ENCODE measurements at regions not wholly inside any gene's neighbourhood (a gene's known extent, or its start where the extent isn't known, plus 50 kb on each side); places are given as distances from the start of the nearest gene placed in this dataset.

- no peak for DNase-seq (ENCODE audit: low spot score)
These were observed 548.5 kb upstream of the NEGR1 start for GRCh38 chr1:72830606-72831390.

- no peak for DNase-seq (ENCODE audit: low spot score)
These were observed 544.9 kb upstream of the NEGR1 start for GRCh38 chr1:72827278-72827677.

- no peak for DNase-seq (ENCODE audit: low spot score)
These were observed 522.2 kb upstream of the NEGR1 start for GRCh38 chr1:72804541-72804940.

- DNase-seq (ENCODE audit: low spot score) = no peak
These were observed 498.7 kb upstream of the NEGR1 start for GRCh38 chr1:72781038-72781437.

GRCh38 chr1:72780212-72780611, 497.9 kb upstream of the NEGR1 start:
- no peak for DNase-seq (ENCODE audit: low spot score)

GRCh38 chr1:72777918-72778317, 495.6 kb upstream of the NEGR1 start:
- DNase-seq (ENCODE audit: low spot score) = no peak

- no peak for DNase-seq (ENCODE audit: low spot score)
These were observed 481.1 kb upstream of the NEGR1 start for GRCh38 chr1:72763481-72763880.

GRCh38 chr1:72759486-72759885, 477.1 kb upstream of the NEGR1 start:
- no peak for DNase-seq (ENCODE audit: low spot score)

- DNase-seq (ENCODE audit: low spot score) = no peak
These were observed 475.5 kb upstream of the NEGR1 start for GRCh38 chr1:72757843-72758242.

- no peak for DNase-seq (ENCODE audit: low spot score)
These were observed 463.1 kb upstream of the NEGR1 start for GRCh38 chr1:72745413-72745812.

- no peak for DNase-seq (ENCODE audit: low spot score)
These were observed 452.1 kb upstream of the NEGR1 start for GRCh38 chr1:72734415-72734814.

- DNase-seq (ENCODE audit: low spot score) = no peak
These were observed 442.9 kb upstream of the NEGR1 start for GRCh38 chr1:72724951-72725861.

GRCh38 chr1:72705921-72706320, 423.6 kb upstream of the NEGR1 start:
- no peak for DNase-seq (ENCODE audit: low spot score)

GRCh38 chr1:72704841-72705477, 422.6 kb upstream of the NEGR1 start:
- DNase-seq (ENCODE audit: low spot score) = no peak

- no peak for DNase-seq (ENCODE audit: low spot score)
These were observed 415.1 kb upstream of the NEGR1 start for GRCh38 chr1:72697410-72697809.

- no peak for DNase-seq (ENCODE audit: low spot score)
These were observed 411.6 kb upstream of the NEGR1 start for GRCh38 chr1:72693899-72694298.

GRCh38 chr1:72693376-72693775, 411.0 kb upstream of the NEGR1 start:
- no peak for DNase-seq (ENCODE audit: low spot score)

- no peak for DNase-seq (ENCODE audit: low spot score)
These were observed 408.5 kb upstream of the NEGR1 start for GRCh38 chr1:72690871-72691270.

GRCh38 chr1:72678683-72679082, 396.3 kb upstream of the NEGR1 start:
- no peak for DNase-seq (ENCODE audit: low spot score)

GRCh38 chr1:72670902-72671301, 388.6 kb upstream of the NEGR1 start:
- no peak for DNase-seq (ENCODE audit: low spot score)

- DNase-seq (ENCODE audit: low spot score) = no peak
These were observed 380.6 kb upstream of the NEGR1 start for GRCh38 chr1:72662918-72663317.

- DNase-seq (ENCODE audit: low spot score) = no peak
These were observed 368.6 kb upstream of the NEGR1 start for GRCh38 chr1:72650843-72651435.
